GM18517 (cell line): ENCODE measurements at regions not wholly inside any gene's neighbourhood (a gene's known extent, or its start where the extent isn't known, plus 50 kb on each side); places are given as distances from the start of the nearest gene placed in this dataset.
"Not testable (repeated sequence)": the region's sequence is repeated elsewhere in the genome, so short reads cannot be mapped to it uniquely, and the experiment has no call there.

Source experiments
- ATAC-seq: cut with Tn5 transposase; IDR thresholded peaks from one replicate; pipeline ENCODE4 v1.9.1; 2021; ENCODE audit warnings: mild to moderate bottlenecking, moderate library complexity; ENCODE audit not compliant: unreplicated experiment

DNA sequence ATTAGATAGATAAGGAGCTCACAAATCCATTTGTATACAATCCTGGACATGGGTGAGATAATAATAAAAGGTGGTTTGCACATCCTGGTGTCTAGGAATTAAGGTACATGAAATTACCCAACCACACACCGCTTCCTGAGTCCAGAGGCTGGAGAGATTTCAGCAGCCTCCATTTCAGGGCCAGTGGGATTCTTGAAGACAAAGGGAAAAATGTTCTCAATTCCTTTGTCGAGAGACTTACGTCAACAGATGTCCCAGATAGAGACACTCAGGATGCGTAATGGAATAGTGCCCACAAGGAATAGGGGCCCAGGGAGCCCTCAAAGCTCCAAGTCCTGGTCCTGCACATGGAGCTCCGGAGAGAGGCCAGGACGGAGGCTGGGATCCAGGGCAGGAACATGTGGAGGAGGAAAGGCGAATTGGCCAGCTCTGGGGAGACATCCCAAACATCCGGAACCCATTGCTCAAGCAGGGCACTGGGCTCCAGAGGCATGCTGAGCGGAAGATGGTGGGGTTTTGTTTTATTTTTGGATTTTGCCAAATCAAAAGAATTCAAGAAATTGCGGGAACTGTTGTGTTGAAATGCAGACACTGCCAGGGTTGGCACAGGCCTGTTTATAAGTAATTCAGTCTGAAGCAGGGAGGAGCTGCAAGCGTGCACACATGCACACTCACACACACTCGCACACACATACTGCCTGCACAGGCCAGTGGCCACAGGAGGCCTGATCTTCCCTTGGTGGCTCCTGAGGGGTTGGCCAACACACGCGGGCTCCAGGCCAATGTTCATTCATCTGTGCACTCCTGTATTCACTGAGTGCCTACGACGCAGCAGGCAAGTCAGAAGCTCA is 97.2 kb downstream of the NOG start:
- ATAC-seq = no peak

GRCh38 chr17:56694825-56695224 is 101.3 kb downstream of the NOG start:
- ATAC-seq = no peak

- ATAC-seq = no peak
Measured at GRCh38 chr17:56697190-56697589, 103.7 kb downstream of the NOG start.

- ATAC-seq = no peak
Measured at GRCh38 chr17:56699186-56699894, 105.8 kb downstream of the NOG start.

GRCh38 chr17:56700919-56701420 is 107.5 kb downstream of the NOG start:
- no peak for ATAC-seq

- ATAC-seq = no peak
Measured at GRCh38 chr17:56707312-56708219, 114.1 kb downstream of the NOG start.

DNA sequence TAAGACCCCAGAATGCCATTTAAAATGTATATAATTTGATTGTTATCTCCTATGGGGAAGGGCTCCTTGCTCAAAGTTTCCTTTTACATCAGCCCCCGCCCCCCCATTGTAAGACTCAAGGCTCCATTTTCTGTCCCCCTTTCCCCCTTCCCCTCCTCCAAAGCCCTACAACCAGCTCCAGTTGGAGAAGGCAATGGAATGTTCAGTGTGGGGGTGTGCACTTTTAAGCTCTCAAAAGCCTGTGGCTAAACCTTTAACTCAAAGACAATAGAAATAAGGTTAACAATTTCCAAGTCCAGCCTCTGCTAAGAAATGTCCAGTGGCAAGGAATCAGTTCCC is 114.7 kb downstream of the NOG start:
- ATAC-seq = no peak

GRCh38 chr17:56708670-56709410 is 115.3 kb downstream of the NOG start:
- no peak for ATAC-seq

DNA sequence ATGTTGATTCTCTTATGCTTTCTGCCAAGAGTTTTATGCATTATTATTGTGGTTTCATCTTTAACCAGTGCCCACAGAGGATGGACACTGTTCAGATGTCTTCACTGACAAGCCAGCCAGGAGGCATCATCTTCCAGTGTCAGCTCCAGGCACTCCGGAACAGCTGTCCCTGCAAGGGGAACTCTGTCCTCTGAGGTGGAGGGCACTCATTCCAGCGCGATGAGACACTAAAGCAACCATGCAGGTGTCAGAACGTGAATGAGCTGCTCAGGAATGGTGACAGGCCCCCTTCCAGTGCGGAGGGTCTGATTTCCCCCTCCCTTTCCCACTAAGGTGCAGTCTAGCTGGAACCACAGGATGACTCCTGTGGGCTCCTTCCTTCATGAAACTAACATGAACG is 117.5 kb downstream of the NOG start:
- no peak for ATAC-seq

GRCh38 chr17:56715613-56716357 is 117.9 kb downstream of the C17orf67 start:
- ATAC-seq = peak; percentile 85

DNA sequence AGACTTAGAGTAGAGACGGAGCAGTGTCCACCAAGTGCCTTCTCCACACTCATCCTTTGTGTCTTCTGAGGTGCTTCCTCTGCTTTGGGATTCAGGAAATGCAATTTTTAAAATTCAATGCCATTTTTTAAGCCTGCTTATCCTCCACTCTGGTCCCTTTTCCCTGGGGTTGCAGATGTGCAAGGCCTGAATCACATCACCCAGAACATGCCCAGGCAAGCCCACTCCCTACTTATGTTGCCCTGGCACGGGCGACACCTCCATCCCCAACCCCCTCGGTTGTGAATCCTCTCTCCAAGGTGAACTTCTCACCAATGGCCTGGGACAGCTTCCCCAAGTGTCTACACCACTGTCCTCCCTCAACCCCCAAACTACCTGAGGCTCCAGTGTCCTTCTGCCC is 116.2 kb downstream of the C17orf67 start:
- no peak for ATAC-seq

- ATAC-seq = no peak
Measured at GRCh38 chr17:56718515-56718914, 115.2 kb downstream of the C17orf67 start.

DNA sequence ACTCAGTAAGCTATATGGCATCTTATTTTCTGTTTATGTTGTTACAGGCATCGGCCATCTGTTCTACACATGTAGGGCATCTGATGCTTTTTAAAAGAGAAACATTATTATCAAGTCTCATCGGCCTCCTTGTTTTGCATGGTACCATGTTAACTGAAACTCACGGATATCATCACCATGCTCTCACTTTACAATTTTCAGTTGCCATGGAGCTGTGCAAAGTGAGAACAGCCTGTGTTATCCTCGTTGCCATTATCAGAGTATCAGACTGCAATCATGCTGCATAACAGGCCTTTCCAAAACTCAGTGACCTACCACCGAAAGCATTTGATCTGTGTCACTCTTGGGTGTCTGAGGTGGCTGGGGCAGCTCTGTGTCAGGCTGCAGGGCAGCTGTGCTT is 110.3 kb downstream of the C17orf67 start:
- ATAC-seq = no peak

GRCh38 chr17:56724664-56725063 is 109.1 kb downstream of the C17orf67 start:
- ATAC-seq = no peak

- ATAC-seq = no peak
Measured at GRCh38 chr17:56725144-56725543, 108.6 kb downstream of the C17orf67 start.

DNA sequence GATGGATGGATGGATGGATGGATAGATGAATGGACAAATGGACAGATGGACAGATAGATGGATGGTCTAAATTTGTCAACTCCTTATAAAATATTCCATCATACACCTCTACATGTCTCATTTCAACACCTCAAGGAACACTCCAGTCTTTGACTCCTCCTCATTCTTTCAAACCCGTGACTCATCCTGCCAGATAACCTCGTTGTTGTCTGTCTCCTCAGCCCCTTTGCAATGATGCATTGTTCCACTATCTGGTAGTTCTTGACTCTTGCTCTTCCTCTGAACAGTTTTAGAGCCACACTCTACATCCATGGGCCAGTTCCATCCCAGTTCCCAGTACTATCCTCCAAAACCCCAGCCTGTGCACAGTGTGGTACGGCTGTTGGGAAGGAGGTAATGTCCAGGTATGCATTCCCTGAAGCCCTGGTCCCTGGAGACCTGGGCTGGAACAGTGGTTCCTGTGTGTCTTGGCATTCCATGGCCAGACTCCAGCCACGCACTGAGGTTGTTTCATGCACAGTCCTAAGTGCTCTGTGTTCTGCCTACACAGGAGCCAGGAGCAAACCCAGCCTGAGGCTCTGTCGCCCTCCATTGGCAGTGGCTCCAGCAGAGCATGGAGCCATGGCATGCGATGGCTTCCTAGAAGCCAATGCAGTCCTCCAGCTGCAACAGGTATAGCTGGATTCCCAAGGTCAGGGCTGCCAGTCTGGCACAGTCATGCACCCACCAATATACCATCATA is 105.7 kb downstream of the C17orf67 start:
- ATAC-seq = no peak

DNA sequence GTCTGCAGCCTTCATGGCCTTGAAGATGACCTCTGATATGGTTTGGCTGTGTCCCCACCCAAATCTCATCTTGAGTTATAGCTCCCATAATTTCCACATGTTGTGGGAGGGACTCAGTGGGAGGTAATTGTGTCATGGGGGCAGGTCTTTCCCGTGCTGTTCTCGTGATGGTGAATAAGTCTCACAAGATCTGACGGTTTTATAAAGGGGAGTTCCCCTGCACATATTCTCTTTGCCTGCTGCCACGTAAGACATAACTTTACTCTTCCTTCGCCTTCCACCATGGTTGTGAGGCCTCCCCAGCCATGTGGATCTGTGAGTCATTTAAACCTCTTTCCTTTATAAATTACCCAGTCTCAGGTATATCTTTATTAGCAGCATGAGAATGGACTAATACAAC is 102.6 kb downstream of the C17orf67 start:
- not testable (repeated sequence) for ATAC-seq

DNA sequence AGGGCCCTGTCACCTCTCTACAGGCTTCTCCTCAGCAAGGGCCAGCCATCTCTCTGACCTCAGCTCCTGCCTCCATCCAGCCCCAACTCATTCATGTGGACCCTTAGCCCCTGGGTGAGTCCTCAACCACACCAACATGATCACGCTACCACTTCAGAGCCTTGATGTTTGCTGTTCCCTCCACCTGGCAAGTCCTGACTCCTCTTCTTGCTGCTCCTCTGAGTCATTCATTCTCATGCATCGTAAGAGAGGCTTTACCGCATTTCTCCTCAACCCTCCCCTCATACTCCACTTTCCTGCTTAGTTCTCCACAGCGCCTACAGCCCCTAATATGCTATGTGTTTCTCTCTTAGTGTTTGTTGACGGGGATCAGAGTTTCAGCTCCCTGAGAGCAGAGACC is 99.9 kb downstream of the C17orf67 start:
- no peak for ATAC-seq

- ATAC-seq = no peak
Measured at GRCh38 chr17:56735842-56736241, 97.9 kb downstream of the C17orf67 start.
